Transverse colon (tissue), 3 donors: ENCODE measurements at regions not wholly inside any gene's neighbourhood (a gene's known extent, or its start where the extent isn't known, plus 50 kb on each side); places are given as distances from the start of the nearest gene placed in this dataset.

ENCODE experiments used
- CTCF ChIP-seq, 5 experiments: fragments of 200-600 bp in 3 of 5; fragments of 450-650 bp in 2 of 5; sonication (generic) in 3 of 5; IDR thresholded peaks; 1 replicate in 2 of 5; 2 replicates in 3 of 5; pipeline ENCODE4 v1.5.1; 2016 to 2017; ENCODE audit warnings: antibody characterized with exemption in 5 of 5, inconsistent platforms in 3 of 5, mild to moderate bottlenecking in 2 of 5, moderate library complexity in 1 of 5
- EP300 ChIP-seq: sonication (generic); formaldehyde crosslinking; IDR thresholded peaks from one replicate; pipeline ENCODE4 v1.6.1; 2017; ENCODE audit warnings: antibody characterized with exemption, low read depth
- POLR2A ChIP-seq: fragments of 450-650 bp; IDR thresholded peaks from one replicate; pipeline ENCODE4 v1.6.1; 2016; ENCODE audit warnings: antibody characterized with exemption, mild to moderate bottlenecking, moderate library complexity

GRCh38 chr6:27553123-27553904, 80.4 kb upstream of the ZNF184 start:
- no peak for TF ChIP-seq CTCF (IDR thresholded peaks at IDR 0.05)
- no peak for TF ChIP-seq EP300
- no peak for TF ChIP-seq POLR2A
